ENCODE measurements at regions not wholly inside any gene's neighbourhood (a gene's known extent, or its start where the extent isn't known, plus 50 kb on each side); places are given as distances from the start of the nearest gene placed in this dataset.

DNA sequence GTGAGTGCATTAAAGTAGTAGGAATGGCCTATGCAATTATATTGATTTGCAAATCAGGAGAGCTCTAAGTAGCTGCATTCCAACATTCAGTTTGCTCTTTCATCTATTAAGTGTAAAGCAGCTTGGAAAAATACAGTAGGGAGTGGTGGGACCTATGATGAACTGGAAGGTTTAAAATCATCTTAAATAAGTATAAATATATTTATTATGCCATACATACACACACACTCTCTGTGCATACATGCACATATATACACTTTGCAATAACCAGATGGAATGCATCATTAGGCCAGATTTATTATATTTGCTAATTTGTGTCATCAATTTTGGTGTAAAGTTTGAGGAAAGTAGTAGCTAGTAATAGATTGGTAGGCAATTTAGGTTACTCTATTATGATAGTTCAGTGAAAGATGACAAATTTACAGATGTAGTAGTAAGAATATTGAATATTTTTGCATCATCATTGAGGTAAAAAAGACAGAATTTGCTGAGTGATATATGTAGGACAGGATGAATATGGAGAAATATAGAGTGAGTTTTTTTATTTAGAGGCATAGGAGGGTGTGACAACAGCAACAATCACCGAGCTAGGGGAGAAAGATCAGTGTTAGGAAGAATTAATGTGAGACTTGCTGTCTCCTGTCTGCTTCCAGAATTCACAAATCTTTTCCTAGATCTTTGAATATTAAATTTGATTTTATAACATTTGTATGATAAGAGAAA is 961.0 kb upstream of the CDH2 start:
- peak overlapping the region in 1 of 4 experiments; percentile 11; a peak in 1 of 8 replicates for H3K4me3 ChIP-seq (ENCODE audit: extremely low read depth in 1 of 4, insufficient read depth in 2 of 4, low read depth in 3 of 4, low read length in 4 of 4)
- DNase-seq (ENCODE audit: low read depth in 1 of 2, low spot score in 2 of 2), result no peak

More for the DNA sequence above, 961.0 kb upstream of the CDH2 start:
- Histone ChIP-seq H4K8ac (ENCODE audit: extremely low read depth, insufficient read depth, low read length) (no peak overlapping the region), H3K14ac (ENCODE audit: insufficient read length) (no peak overlapping the region), H4K5ac (ENCODE audit: insufficient read length, low read depth, low read length) (no peak overlapping the region), H3K18ac (ENCODE audit: extremely low read depth, low read length) (no peak overlapping the region), H3K23ac (ENCODE audit: insufficient read length) (no peak overlapping the region), H3K4ac (replicated peaks; ENCODE audit: insufficient read length, low read depth, low read length) (no peak overlapping the region), H3K4me2 (ENCODE audit: insufficient read depth in 1 of 2, low read depth in 2 of 2, low read length in 2 of 2) (peak overlapping the region in 1 of 2 experiments; percentile 10; a peak in 2 of 4 replicates), H2BK20ac (ENCODE audit: low read length) (no peak overlapping the region), H2BK12ac (ENCODE audit: low read depth, low read length) (no peak overlapping the region), H2AFZ (ENCODE audit: low read length) (no peak overlapping the region), H2AK5ac (ENCODE audit: low read depth, low read length) (no peak overlapping the region), H3K27ac (ENCODE audit: low read depth, low read length) (no peak overlapping the region), H3K56ac (replicated peaks; ENCODE audit: insufficient read length, low read depth, low read length) (no peak overlapping the region), H4K20me1 (replicated peaks in 1 of 2; ENCODE audit: control insufficient read depth in 1 of 2, insufficient read depth in 2 of 2, low read length in 2 of 2) (no peaks in the 10 kb centered on the region), H3K9me3 (ENCODE audit: insufficient read depth in 2 of 2, low read depth in 1 of 2, low read length in 1 of 2) (no peaks in the 10 kb centered on the region), H3K4me1 (replicated peaks in 1 of 4; ENCODE audit: control insufficient read depth in 3 of 4, insufficient read depth in 4 of 4, low read length in 3 of 4) (peaks cover 0 to 3% (median 0%) of the 10 kb centered on the region in 4 experiments; a peak in 2 of 7 replicates), H3K23me2 (ENCODE audit: low read depth, low read length) (no peaks in the 10 kb centered on the region), H2BK15ac (ENCODE audit: low read length) (no peak overlapping the region), H3K36me3 (ENCODE audit: control insufficient read depth in 2 of 4, insufficient read depth in 4 of 4, low read length in 3 of 4) (no peaks in the 10 kb centered on the region), H3K9ac (replicated peaks in 1 of 4; ENCODE audit: extremely low read depth in 1 of 4, low read depth in 3 of 4, low read length in 3 of 4) (no peak overlapping the region), H3K27me3 (replicated peaks in 1 of 4; ENCODE audit: control insufficient read depth in 3 of 4, extremely low read depth in 1 of 4, insufficient read depth in 3 of 4, low read length in 3 of 4) (no peaks in the 10 kb centered on the region), H2BK120ac (replicated peaks; ENCODE audit: low read depth, low read length) (no peak overlapping the region), H3K79me2 (ENCODE audit: control insufficient read depth in 1 of 2, insufficient read depth in 2 of 2, low read length in 2 of 2) (no peaks in the 10 kb centered on the region), H2BK5ac (ENCODE audit: low read depth, low read length) (no peak overlapping the region), H3K79me1 (ENCODE audit: low read depth, low read length) (no peaks in the 10 kb centered on the region), H4K91ac (replicated peaks; ENCODE audit: insufficient read length, low read length) (no peak overlapping the region)
- FAIRE-seq, result no peak
- ChIA-PET POLR2A (ENCODE audit: partially characterized antibody) (no interaction called here), CTCF (ENCODE audit: partially characterized antibody) (no interaction called here)
- 95% methylated on average over 1 of the region's 1 CpG; no CpG with 5 or more reads in 1 of the 2 experiments for WGBS, 2 experiments (ENCODE audit: extremely low coverage in 1 of 2, insufficient coverage in 1 of 2, insufficient read length in 1 of 2, insufficient replicate concordance in 2 of 2, low coverage in 1 of 2, low lambda C conversion rate in 2 of 2, missing lambda C conversion rate in 1 of 2)
- TF ChIP-seq GTF2F1 (IDR thresholded peaks at IDR 0.05; ENCODE audit: borderline replicate concordance, low read depth, low read length) (no peak), MAFK (IDR thresholded peaks at IDR 0.05; ENCODE audit: low read depth, low read length) (no peak), POLR2AphosphoS5 (IDR thresholded peaks at IDR 0.05; ENCODE audit: low read depth, low read length) (no peak), RXRA (IDR thresholded peaks at IDR 0.05; ENCODE audit: insufficient read depth, low read depth, low read length) (no peak), EGR1 (IDR thresholded peaks at IDR 0.05; ENCODE audit: borderline replicate concordance, low read depth, low read length) (no peak), ASH2L (IDR thresholded peaks at IDR 0.05; ENCODE audit: low read length) (no peak), NRF1 (IDR thresholded peaks at IDR 0.05; ENCODE audit: low read depth, low read length) (no peak), KDM1A (IDR thresholded peaks at IDR 0.05; ENCODE audit: borderline replicate concordance, low read length) (no peak), SP2 (IDR thresholded peaks at IDR 0.05; ENCODE audit: low read length) (no peak), TEAD4 (IDR thresholded peaks at IDR 0.05; ENCODE audit: low read depth, low read length) (no peak)
- TF ChIP-seq, protein P1, sequence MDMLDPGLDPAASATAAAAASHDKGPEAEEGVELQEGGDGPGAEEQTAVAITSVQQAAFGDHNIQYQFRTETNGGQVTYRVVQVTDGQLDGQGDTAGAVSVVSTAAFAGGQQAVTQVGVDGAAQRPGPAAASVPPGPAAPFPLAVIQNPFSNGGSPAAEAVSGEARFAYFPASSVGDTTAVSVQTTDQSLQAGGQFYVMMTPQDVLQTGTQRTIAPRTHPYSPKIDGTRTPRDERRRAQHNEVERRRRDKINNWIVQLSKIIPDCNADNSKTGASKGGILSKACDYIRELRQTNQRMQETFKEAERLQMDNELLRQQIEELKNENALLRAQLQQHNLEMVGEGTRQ (IDR thresholded peaks at IDR 0.05; ENCODE audit: low read length), result no peak
